ENCODE measurements at regions not wholly inside any gene's neighbourhood (a gene's known extent, or its start where the extent isn't known, plus 50 kb on each side); places are given as distances from the start of the nearest gene placed in this dataset.

DNA sequence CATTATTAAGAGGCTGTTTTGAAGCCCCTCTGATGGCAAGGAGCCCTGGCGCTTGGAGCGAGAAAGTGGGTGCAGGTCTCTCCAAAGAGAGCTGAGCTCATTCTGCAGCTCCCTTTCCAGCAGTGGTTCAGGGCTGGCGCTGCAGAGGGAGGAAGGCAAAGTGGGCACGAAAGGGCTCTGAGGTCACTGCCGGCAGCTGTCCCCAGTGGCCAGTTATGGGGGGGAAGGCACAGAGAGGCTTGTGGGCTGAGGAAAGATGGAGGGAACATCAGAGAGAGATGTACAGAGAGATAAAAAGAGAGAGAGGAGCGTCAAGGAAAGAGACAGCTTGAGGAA lies 75.2 kb upstream of the TBX5 start:
- no peak for FAIRE-seq
- in situ Hi-C loops (cut with MboI), result no loop called here
- H2AFZ ChIP-seq (ENCODE audit: low read depth, low read length), result no peak overlapping the region
- ATAC-seq, result no peak
- H3K27me3 ChIP-seq (ENCODE audit: control insufficient read depth in 2 of 2, insufficient read depth in 2 of 2, low read length in 2 of 2), result peaks cover 14 to 36% of the 10 kb centered on the region in 2 experiments; a peak in 4 of 5 replicates
- H3K27ac ChIP-seq (ENCODE audit: extremely low read depth, low read depth, low read length), result no peak overlapping the region
- DNase-seq (ENCODE audit: extremely low read depth in 1 of 4, low spot score in 3 of 4), result no peak
- WGBS (ENCODE audit: insufficient coverage, low coverage, missing lambda C conversion rate), result 0% methylated on average over 6 of the region's 6 CpGs
- no peak overlapping the region for H3K4me3 ChIP-seq
- no peak overlapping the region for H3K4me2 ChIP-seq (ENCODE audit: insufficient read depth, low read length)
- H3K4me1 ChIP-seq (replicated peaks in 1 of 2; ENCODE audit: control insufficient read depth in 2 of 2, insufficient read depth in 2 of 2, low read length in 2 of 2), result no peaks in the 10 kb centered on the region
- no peak overlapping the region for H3K9ac ChIP-seq (ENCODE audit: insufficient read depth in 1 of 2, low read depth in 2 of 2, low read length in 2 of 2)
- ChIA-PET CTCF (ENCODE audit: low intra/inter-chr PET ratio) (no interaction called here), POLR2A (interaction anchor here (0.8 kb wide), 1 partner anchor 742 kb away, joined by 3 read pairs; no protein-coding TSS in a partner anchor)
- no peaks in the 10 kb centered on the region for H3K79me2 ChIP-seq (ENCODE audit: control insufficient read depth, insufficient read depth, low read length)
- no peak for TF ChIP-seq E2F3 (CRISPR knock-in tag; IDR thresholded peaks at IDR 0.05)
- no peak for TF ChIP-seq SRSF1 (IDR thresholded peaks at IDR 0.05; ENCODE audit: low read depth, low read length)
- TF ChIP-seq CBFB (CRISPR knock-in tag; IDR thresholded peaks at IDR 0.05), result no peak
- TF ChIP-seq ZNF175 (CRISPR knock-in tag; IDR thresholded peaks at IDR 0.05; ENCODE audit: low read depth), result no peak
- TF ChIP-seq ZC3H11A (IDR thresholded peaks at IDR 0.05; ENCODE audit: low read depth, low read length), result no peak
- no peak for TF ChIP-seq ZNF561 (CRISPR knock-in tag; conservative IDR thresholded peaks at IDR 0.05)
- no peak for TF ChIP-seq ZFPM2 (CRISPR knock-in tag; IDR thresholded peaks at IDR 0.05)
- no peak for TF ChIP-seq RFX1 (IDR thresholded peaks at IDR 0.05)
- intact Hi-C loops (cut with micrococcal nuclease), result no loop called here
- H4K20me1 ChIP-seq (replicated peaks; ENCODE audit: control insufficient read depth, insufficient read depth, low read length), result no peaks in the 10 kb centered on the region; the same call in 1 of the 2 replicates
- BruUV-seq (replicated peaks), result no TSS peak
- no peaks in the 10 kb centered on the region for H3K9me1 ChIP-seq (ENCODE audit: control insufficient read depth, insufficient read depth, low read length)
- H3K36me3 ChIP-seq (ENCODE audit: control insufficient read depth, insufficient read depth, low read length), result no peaks in the 10 kb centered on the region
- no peaks in the 10 kb centered on the region for H3K9me3 ChIP-seq (replicated peaks; ENCODE audit: control insufficient read depth, insufficient read depth, low read depth, low read length)

All from K562 (cell line).